ENCODE measurements at regions not wholly inside any gene's neighbourhood (a gene's known extent, or its start where the extent isn't known, plus 50 kb on each side); places are given as distances from the start of the nearest gene placed in this dataset.
"Not testable (repeated sequence)": the region's sequence is repeated elsewhere in the genome, so short reads cannot be mapped to it uniquely, and the experiment has no call there.

- no peak for DNase-seq (ENCODE audit: low read depth)
Observed at GRCh38 chr5:92364986-92365550, 982.0 kb upstream of the ARRDC3 start.

- DNase-seq (ENCODE audit: low read depth): peak; percentile 4
Observed at GRCh38 chr5:92353107-92354030, 970.3 kb upstream of the ARRDC3 start.

- DNase-seq (ENCODE audit: low read depth): peak; percentile 13
Observed at GRCh38 chr5:92337772-92338234, 954.7 kb upstream of the ARRDC3 start.

- peak; percentile 52 for DNase-seq (ENCODE audit: low read depth)
Observed at GRCh38 chr5:92332039-92332438, 948.9 kb upstream of the ARRDC3 start.

- no peak for DNase-seq (ENCODE audit: low read depth)
Observed at GRCh38 chr5:92330365-92330764, 947.2 kb upstream of the ARRDC3 start.

- DNase-seq (ENCODE audit: low read depth): no peak
Observed at GRCh38 chr5:92329759-92330158, 946.6 kb upstream of the ARRDC3 start.

- no peak for DNase-seq (ENCODE audit: low read depth)
Observed at GRCh38 chr5:92328584-92329259, 945.6 kb upstream of the ARRDC3 start.

- no peak for DNase-seq (ENCODE audit: low read depth)
Observed at GRCh38 chr5:92320446-92320845, 937.3 kb upstream of the ARRDC3 start.

- DNase-seq (ENCODE audit: low read depth): no peak
Observed at GRCh38 chr5:92313385-92313784, 930.3 kb upstream of the ARRDC3 start.

- DNase-seq (ENCODE audit: low read depth): peak; percentile 30
Observed at GRCh38 chr5:92309336-92309991, 926.3 kb upstream of the ARRDC3 start.

- no peak for DNase-seq (ENCODE audit: low read depth)
Observed at GRCh38 chr5:92308679-92309078, 925.6 kb upstream of the ARRDC3 start.

- DNase-seq (ENCODE audit: low read depth): not testable (repeated sequence)
Observed at GRCh38 chr5:92302356-92302755, 919.2 kb upstream of the ARRDC3 start.

- DNase-seq (ENCODE audit: low read depth): no peak
Observed at GRCh38 chr5:92283521-92283920, 900.4 kb upstream of the ARRDC3 start.

GRCh38 chr5:92271750-92272149 lies 888.6 kb upstream of the ARRDC3 start:
- not testable (repeated sequence) for DNase-seq (ENCODE audit: low read depth)

- no peak for DNase-seq (ENCODE audit: low read depth)
Observed at GRCh38 chr5:92268343-92268742, 885.2 kb upstream of the ARRDC3 start.

GRCh38 chr5:92267830-92268229 lies 884.7 kb upstream of the ARRDC3 start:
- no peak for DNase-seq (ENCODE audit: low read depth)

GRCh38 chr5:92265804-92266203 lies 882.7 kb upstream of the ARRDC3 start:
- no peak for DNase-seq (ENCODE audit: low read depth)

- DNase-seq (ENCODE audit: low read depth): not testable (repeated sequence)
Observed at GRCh38 chr5:92255605-92256004, 872.5 kb upstream of the ARRDC3 start.

- DNase-seq (ENCODE audit: low read depth): no peak
Observed at GRCh38 chr5:92248518-92248917, 865.4 kb upstream of the ARRDC3 start.

- DNase-seq (ENCODE audit: low read depth): no peak
Observed at GRCh38 chr5:92242170-92242569, 859.1 kb upstream of the ARRDC3 start.

GRCh38 chr5:92237896-92238295 lies 854.8 kb upstream of the ARRDC3 start:
- no peak for DNase-seq (ENCODE audit: low read depth)

GRCh38 chr5:92222449-92222848 lies 839.3 kb upstream of the ARRDC3 start:
- DNase-seq (ENCODE audit: low read depth): peak; percentile 14

All from HT1080 (cell line).